ENCODE measurements at regions not wholly inside any gene's neighbourhood (a gene's known extent, or its start where the extent isn't known, plus 50 kb on each side); places are given as distances from the start of the nearest gene placed in this dataset.
A peak's percentile ranks its signal among the peaks of the same experiment; 100 is the strongest.

GRCh38 chr3:124620600-124621063 is 109.6 kb upstream of the UMPS start (continued):
- TF ChIP-seq AHDC1 (CRISPR knock-in tag; IDR thresholded peaks at IDR 0.05; ENCODE audit: borderline replicate concordance) (peak; percentile 95; the same call in 1 of the 2 replicates), FOXO1 (CRISPR knock-in tag; IDR thresholded peaks at IDR 0.05) (peak; percentile 97), JUNB (CRISPR knock-in tag; IDR thresholded peaks at IDR 0.05; ENCODE audit: borderline replicate concordance) (peak; percentile 82), KDM3A (CRISPR knock-in tag; IDR thresholded peaks at IDR 0.05; ENCODE audit: low read depth) (peak; percentile 65; the same call in 1 of the 2 replicates), KDM6A (CRISPR knock-in tag; IDR thresholded peaks at IDR 0.05; ENCODE audit: low read depth) (peak; percentile 71), KMT2A (CRISPR knock-in tag; IDR thresholded peaks at IDR 0.05) (peak; percentile 81), SKI (IDR thresholded peaks at IDR 0.05; ENCODE audit: partially characterized antibody) (peak; percentile 95), JUND (CRISPR knock-in tag; IDR thresholded peaks at IDR 0.05) (peak; percentile 92), PHB2 (IDR thresholded peaks at IDR 0.05; ENCODE audit: partially characterized antibody) (no peak), SMYD3 (CRISPR knock-in tag; IDR thresholded peaks at IDR 0.05) (no peak), PRDM4 (CRISPR knock-in tag; IDR thresholded peaks at IDR 0.05; ENCODE audit: borderline replicate concordance) (no peak), ISL2 (CRISPR knock-in tag; IDR thresholded peaks at IDR 0.05) (peak; percentile 88), ZNF652 (CRISPR knock-in tag; IDR thresholded peaks at IDR 0.05; ENCODE audit: borderline replicate concordance, low read depth) (peak; percentile 39; the same call in 1 of the 2 replicates), FOSL1 (CRISPR knock-in tag; IDR thresholded peaks at IDR 0.05; ENCODE audit: borderline replicate concordance) (peak; percentile 90), SNAPC5 (CRISPR knock-in tag; IDR thresholded peaks at IDR 0.05; ENCODE audit: borderline replicate concordance) (0 out of 2 replicates have a peak, but pooled peaks have one; percentile 17), ZKSCAN1 (IDR thresholded peaks at IDR 0.05; ENCODE audit: low read length) (no peak), XRCC5 (optimal IDR thresholded peaks at IDR 0.05; ENCODE audit: low read length) (peak; percentile 60), NFKBIZ (CRISPR knock-in tag; IDR thresholded peaks at IDR 0.05) (peak; percentile 93; the same call in 1 of the 2 replicates), ZNF772 (CRISPR knock-in tag; IDR thresholded peaks at IDR 0.05) (peak; percentile 89), MYNN (CRISPR knock-in tag; IDR thresholded peaks at IDR 0.05; ENCODE audit: low read depth) (peak; percentile 79; the same call in 1 of the 2 replicates), CEBPG (CRISPR knock-in tag; IDR thresholded peaks at IDR 0.05) (peak; percentile 66), JDP2 (CRISPR knock-in tag; IDR thresholded peaks at IDR 0.05; ENCODE audit: borderline replicate concordance) (no peak), NR2F2 (IDR thresholded peaks at IDR 0.05; ENCODE audit: borderline replicate concordance, low read depth) (peak; percentile 94), RXRA (CRISPR knock-in tag; IDR thresholded peaks at IDR 0.05) (peak; percentile 99), ZNF501 (CRISPR knock-in tag; IDR thresholded peaks at IDR 0.05) (peak; percentile 44; the same call in 1 of the 2 replicates), KLF16 (CRISPR knock-in tag; IDR thresholded peaks at IDR 0.05) (peak in 1 of 2 experiments; percentile 75; a peak in 1 of 4 replicates)

Measured in HepG2 (cell line).